Stimulated activated CD4-positive, alpha-beta T cell treated with anti-CD3 and anti-CD28 coated beads, Interleukin-12 subunit alpha, Interleukin-12 subunit beta, amount 100 ng/mL, for 48 hours (primary cell): ENCODE measurements at regions not wholly inside any gene's neighbourhood (a gene's known extent, or its start where the extent isn't known, plus 50 kb on each side); places are given as distances from the start of the nearest gene placed in this dataset.
"Not testable (repeated sequence)": the region's sequence is repeated elsewhere in the genome, so short reads cannot be mapped to it uniquely, and the experiment has no call there.

ENCODE experiments used
- DNase-seq, 3 donors: peaks; one replicate each; pipeline ENCODE4 v3.0.0-alpha.2; 2020; ENCODE audit warnings: low read depth in 2 of 3, low spot score in 1 of 3

DNA sequence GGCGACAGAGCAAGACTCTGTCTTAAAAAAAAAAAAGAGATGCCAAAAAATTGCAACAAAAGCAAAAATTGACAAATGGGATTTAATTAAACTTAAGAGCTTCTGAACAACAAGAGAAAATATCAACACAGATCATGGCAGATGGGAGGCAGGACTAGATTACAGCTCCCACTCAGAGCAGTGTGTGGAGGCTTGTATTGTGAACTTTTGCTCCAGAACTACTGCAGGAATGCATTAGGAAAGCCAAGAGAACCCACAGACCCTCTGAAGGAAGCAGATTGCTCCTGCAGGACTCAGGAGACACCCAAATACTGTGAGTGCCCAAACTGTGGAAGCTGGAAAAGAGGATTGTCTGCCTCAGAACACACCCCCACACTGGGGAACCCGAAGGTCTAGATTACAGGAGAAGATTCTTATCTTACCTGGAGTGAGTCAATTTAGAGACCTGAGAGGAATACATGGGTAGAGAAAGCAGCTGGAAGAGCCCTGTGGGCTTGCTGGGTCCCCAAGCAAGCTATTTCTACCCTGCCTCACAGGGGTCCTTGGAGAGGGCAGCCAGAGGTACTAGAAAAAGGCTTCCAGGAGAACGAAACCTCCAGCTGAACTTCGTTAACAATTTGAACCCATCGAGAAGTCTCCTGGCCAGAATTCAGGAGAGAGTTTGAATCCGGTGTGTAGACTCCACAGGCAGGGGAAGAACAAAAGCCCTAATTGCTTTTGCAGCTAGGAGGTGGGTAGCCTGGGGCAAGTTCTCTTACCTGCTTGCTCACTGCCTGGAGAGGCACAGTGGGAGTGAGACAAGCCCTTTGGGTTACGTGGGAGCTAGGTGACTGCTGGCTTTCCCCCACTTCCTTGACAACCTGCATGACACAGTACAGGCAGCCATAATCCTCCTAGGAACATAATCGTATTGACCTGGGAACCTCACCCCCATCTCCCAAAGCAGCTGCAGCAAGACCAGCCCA, 593.4 kb upstream of the RGMB start:
- no peak for DNase-seq

DNA sequence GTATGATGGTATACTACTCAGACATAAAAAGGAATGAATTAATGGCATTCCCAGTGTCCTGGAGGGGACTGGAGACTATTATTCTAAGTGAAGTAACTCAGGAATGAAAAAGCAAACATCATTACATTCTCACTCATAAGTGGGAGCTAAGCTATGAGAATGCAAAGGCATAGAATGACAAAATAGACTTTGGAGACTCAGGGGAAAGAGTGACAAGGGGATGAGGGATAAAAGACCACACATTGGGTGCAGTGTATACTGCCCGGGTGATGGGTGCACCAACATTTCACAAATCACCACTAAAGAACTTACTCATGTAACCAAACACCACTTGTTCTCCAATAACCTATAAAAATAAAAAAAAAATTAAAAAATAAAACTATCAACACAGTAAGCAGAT, 587.3 kb upstream of the RGMB start:
- DNase-seq = no peak

DNA sequence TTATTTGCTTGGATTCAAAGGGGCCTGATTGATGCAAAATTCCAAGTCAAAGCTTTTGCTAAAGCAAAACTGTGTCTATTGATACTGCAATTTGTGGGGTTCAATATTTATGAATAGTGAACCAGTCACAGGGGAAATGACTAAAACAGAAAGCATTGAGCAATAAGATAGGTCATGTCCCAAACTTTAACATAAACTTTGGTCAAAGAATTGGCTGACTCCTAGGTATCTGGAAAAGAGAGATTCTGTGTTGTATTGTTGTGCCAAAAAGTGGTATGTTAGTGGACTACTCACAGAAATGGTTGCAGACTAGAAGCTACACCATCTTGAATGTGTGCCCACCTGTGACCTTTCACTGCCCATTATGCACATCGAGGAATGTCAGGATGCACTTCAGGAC, 585.5 kb upstream of the RGMB start:
- DNase-seq = no peak

DNA sequence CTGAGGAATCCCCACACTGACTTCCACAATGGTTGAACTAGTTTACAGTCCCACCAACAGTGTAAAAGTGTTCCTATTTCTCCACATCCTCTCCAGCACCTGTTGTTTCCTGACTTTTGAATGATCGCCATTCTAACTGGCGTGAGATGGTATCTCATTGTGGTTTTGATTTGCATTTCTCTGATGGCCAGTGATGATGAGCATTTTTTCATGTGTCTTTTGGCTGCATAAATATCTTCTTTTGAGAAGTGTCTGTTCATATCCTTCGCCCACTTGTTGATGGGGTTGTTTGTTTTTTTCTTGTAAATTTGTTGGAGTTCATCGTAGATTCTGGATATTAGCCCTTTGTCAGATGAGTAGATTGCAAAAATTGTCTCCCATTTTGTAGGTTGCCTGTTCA, 583.1 kb upstream of the RGMB start:
- not testable (repeated sequence) for DNase-seq

DNA sequence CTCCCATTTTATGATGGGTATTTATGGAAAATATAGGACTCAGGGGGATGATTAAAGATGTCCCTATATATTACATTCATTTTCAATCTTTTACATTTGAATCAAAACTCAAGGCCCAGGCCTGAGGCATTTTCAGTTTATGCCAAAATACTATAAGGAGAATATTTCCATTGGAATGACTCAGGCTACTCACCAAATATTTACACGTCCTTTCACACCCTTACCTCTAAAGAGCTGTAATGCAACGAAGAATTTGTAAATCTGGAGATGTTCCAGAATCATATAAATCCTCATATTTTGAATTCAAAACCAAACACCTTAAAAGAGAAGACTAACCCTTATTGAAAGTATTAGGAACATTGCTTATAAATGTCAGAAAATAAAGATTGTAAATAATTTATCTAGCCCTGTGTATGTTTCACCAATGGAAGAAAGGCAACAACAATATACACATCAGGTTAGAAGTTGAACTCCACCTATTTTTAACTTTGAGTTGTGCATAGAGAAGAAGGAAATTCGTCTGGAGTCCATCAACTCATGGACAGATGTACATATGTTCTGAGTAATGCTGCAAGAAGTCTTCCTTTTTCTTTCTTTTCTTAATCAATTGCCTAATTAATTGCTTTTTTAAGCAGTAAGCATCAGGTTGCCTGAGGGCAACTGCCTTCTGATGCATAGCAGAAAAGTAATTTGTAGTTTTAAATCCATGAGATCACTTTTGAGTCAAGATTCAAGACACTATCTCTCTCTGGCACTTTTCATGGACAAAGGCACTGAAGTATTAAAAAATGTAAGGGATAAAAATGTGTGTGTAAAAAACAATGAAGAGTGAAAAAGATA, 579.3 kb upstream of the RGMB start:
- DNase-seq = no peak

DNA sequence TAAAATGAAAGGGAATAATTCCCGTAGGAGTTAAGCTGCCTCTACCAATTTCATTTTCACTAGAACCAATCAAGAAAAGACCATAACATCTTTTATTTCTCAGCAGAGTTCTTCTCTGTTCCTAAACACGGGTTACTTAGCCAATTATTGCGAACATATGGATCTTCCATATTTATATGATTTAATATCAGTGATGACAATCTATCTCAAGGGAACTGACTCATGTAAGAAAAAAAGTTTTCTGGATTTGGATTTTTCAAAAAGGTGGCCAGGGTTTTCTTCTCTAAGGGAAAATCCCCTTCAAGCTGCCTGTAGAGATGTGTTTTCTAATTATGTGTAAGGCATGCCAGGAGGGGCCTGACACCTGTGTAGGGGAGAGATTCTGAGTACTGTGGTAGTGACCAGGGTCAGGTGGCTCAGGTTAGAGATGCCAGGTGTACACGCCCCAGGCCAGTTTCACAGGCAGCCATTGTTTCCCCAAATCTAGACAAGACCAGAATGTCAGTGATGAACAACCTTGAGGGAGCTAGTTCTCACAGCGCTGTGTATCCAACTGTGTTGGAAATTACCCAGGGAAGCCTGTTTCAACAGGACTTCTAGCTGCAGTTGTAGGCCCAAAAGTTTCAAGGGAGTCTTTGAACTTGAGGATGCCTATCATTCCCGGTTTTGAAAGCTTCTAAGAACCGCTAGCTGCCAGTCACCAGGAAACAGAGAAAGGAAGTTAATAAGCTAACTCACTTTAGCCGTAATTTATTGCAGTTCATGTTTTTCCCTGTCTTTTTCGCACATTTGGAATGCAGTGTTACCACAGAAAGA, 572.5 kb upstream of the RGMB start:
- DNase-seq = no peak

DNA sequence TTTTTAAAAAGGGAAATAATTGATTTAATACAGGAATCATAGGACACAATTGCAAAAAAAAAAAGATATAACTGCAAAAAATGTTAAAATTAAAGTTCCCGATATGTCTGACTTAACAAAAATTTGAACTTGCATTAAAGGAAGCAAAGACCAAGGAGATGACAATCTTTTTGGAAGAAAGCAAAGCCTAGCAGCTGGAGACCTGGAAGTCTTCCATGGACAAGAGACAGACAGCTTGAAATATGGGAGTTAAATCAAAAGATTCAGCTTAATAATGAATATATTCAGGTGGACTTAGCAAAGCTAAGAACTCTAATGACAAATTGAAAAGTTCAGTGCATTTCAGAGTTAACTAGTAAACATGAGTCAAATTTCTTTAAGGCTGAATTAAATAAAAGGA, 568.7 kb upstream of the RGMB start:
- no peak for DNase-seq

DNA sequence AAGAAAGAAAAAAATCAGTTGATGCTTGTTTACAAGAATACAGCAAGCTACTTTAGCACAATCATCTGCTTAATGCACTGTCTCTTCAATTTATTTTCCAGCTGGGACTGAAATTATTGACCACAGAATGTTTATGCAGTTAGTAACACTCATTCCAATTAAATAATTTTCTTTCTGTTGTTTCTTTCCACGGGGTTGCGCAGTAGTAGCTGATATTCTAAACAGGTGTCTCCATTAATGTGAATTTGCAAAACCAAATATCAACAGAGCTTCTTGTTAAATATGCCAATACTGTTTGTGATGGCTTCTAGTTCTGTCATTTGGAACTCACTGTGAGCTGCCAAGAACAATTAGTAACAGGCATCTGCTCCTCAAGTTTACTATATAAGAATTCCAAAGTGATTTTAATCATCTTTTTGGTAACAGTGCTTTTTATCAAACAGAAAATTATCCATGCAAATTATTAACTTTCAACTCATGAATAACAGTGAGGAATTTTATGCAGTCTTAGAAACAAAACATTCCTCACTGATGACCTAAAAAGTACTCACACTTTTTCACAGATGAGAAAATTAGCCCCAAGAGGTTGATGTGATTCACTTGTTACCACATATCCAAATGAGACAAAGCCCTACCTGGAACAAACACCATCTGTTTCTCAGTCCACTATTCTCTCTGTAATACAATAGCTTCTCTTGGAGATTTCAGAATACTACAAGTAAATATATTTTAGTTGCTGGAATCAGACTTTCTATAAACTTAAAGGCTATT, 567.6 kb upstream of the RGMB start:
- no peak for DNase-seq

DNA sequence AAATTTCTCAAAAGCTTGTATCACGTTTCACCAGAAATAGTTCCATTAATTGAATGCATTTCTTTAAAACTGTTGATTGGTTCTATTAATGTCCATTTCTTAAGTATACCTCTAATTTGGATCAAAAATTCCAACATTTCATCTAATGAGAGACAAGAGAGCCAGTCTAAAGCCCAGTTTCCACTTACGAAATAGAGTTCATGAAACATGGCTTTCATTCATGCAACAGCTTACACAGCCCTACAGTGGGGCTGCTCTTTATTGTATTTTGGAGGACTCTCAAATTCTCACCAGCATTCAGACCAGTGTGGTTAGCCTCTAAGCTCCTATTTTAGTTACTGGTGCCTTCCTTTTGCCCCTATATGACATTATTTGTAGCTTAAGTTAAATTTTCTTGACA, 566.9 kb upstream of the RGMB start:
- DNase-seq = no peak

DNA sequence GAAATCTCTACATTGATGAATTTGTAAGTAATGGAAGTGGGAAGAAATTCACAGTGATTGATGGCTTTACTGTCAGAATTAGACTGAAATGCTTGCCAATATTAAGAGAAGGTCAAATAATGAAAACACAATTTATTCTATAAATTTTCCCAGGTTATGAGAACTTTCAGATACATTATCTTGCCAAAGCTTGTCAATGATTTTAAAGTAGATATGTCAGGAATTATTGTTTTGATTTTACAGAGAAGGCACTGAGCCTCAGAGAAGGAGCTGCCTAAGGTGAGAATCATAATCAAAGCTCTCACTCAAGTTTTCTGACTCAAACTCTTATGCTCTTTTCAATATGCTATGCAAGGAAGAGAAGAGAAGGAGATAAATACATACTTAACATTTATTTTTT, 564.0 kb upstream of the RGMB start:
- DNase-seq = no peak

DNA sequence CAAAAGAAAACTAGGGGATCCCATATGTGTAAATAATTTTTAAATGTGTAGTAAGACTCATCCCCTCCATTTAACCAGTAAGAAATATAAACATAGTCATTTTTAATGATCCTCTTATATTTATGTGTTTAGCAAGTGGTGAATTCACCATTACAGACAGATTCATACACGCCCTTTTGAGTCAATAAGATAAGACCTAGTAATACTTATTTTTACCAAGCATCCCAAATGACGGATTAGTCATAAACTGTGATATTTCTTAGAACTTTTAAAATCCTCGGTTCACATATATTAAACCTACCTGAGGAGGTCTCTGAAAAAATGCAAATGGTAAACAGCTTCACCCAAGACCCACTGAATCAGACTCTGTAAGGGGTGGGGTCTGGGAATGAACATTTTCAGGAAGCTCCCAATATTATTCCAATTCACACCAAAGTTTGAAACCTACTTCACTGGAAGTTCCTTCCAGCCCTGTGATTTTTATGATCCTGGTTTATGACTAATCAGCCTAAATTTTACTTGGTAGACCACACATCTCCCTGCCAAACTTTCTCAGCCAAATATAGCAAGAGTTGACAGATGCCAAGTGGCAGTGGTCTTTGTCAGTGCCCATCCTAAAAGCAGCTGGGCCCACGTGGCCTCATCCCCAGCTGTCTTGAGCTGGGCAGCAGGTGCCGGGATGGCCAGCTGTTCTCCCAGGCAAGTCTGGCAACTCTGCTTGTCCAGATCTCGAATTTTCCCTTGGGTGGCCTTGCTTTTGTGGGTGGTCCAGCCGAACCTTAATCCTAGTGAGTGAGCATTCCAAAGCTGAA, 559.0 kb upstream of the RGMB start:
- no peak for DNase-seq

DNA sequence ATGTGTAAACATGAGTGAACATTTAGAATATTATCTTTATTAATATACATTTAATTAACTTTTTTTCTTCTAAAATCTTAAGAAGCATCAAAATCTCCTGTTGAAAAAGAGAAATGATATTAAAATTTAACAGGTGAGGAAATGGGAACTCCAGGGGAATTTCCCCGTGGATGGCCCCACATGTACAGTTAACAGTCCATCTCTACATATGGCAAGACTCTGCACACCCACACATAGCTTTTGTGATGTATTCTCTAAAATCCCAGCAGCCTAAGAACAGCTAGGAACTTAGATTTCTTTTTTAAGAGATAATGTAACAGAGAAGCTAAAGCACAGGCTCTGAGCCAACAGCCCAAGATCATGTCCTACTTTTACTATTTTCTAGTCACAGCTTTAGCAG, 556.3 kb upstream of the RGMB start:
- no peak for DNase-seq

DNA sequence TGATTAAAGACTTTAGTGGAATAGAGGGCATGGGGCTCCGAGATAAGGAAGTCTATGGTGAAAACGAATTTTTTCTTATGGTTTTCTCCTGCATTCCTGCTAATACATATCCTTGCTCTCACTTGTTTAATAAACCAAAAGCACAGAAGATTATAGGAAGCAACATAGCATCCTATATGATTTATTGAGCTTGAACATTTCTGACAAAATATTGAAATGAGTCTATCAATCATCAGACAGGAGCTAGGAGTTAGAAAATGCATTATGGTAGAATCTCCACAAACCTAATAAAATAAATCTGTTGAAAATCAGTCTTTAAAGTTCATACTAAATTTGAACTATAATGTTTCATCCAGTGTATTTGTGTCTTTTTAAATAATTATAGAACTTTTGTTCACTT, 554.6 kb upstream of the RGMB start:
- no peak for DNase-seq

DNA sequence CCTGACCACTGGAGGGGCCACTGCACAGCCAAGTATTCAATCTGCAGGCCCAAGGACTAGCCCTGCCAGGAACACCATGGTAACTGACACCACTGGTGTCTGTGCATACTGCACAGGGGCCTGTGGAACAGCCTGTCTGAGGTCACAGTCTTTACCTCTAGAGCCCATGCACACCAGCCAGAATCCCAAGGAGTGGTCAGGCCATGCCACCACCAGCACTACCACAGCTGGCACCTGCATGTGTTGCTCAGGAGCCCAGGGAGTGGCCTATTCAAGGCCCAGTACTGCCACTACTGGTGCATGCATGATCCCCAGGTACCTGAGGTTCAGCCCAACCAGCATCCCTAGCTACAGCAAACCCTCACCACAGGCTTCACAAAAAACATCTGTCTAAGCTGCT, 546.0 kb upstream of the RGMB start:
- DNase-seq = no peak

DNA sequence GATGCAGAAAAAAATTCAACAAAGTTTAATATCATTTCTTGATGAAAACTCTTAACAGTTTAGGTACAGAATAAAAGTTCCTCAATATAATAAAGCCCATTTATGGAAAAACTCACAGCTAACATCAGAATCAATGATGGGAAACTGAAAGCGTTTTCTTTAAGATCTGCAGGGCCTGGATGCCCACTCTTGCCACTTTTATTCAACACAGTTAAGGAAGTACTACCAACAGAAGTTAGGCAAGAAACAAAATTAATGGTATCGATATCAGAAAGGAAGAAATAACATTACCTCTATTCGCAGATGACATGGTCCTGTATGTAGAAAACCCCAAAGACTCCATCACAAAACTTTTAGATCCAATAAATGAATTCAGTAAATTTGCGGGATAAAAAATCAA, 542.4 kb upstream of the RGMB start:
- DNase-seq = no peak

DNA sequence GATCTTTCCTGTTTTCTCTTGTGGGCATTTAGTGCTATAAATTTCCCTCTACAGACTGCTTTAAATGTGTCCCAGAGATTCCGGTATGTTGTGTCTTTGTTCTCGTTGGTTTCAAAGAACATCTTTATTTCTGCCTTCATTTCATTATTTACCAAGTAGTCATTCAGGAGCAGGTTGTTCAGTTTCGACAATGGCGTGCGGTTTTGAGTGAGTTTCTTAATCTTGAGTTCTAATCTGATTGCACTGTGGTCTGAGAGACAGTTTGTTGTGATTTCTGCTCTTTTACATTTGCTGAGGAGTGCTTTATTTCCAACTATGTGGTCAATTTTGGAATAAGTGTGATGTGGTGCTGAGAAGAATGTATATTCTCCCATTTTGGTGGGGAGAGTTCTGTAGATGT, 535.7 kb upstream of the RGMB start:
- not testable (repeated sequence) for DNase-seq

DNA sequence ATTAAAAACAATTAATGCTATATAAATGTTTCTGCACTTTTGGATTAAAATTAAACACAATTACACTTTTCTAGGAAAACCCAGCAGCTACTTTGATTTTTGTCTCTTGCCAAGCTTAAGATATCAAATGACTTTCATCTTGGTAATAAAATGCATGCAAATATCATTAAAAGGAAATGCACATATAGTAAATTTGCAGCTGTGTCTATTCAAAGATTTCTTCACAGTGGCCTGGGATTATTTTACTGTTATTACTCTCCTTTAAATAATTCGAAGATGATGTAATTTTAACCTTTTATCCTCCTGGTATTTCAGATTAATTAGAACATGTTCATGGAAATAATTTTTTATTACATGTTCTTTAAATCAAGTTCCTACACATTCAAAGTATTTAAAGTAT, 529.5 kb upstream of the RGMB start:
- no peak for DNase-seq

DNA sequence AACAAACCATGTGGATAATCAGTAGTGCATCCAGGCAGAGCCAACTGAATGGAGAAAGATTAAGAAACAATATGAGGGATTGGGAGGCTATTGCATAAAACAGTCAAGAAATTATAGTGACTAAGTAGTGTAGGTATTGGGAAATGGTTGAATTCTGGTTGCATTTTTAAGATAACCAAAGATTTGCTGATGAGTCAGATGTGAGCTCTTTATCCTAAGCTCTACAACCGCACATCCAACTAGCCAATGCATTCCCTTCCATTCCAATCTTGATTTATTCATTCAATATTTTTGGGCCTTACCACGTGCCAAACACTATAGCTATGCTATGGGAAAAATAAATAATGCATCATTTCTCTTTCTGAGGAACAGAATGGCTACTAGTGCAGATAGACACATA, 524.5 kb upstream of the RGMB start:
- DNase-seq = no peak

DNA sequence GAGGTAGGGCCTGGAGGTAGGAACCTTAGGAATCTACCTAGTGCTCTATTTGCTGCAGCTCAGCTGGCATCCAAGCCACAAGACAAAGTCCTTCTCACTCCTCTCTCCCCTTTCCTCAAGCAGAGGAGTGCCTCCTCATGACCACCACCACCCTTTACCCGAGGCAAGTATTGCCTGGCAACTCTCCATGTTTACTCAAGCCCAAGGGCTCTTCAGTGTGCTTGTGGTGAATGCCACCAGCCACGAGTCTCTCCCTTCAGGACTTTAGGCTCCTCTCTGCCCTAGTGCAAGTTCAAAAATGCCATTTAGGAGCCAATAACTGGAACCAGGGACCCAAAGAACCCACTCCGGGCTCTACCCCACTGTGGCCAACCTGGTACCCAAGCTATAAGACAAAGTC, 514.5 kb upstream of the RGMB start:
- no peak for DNase-seq

DNA sequence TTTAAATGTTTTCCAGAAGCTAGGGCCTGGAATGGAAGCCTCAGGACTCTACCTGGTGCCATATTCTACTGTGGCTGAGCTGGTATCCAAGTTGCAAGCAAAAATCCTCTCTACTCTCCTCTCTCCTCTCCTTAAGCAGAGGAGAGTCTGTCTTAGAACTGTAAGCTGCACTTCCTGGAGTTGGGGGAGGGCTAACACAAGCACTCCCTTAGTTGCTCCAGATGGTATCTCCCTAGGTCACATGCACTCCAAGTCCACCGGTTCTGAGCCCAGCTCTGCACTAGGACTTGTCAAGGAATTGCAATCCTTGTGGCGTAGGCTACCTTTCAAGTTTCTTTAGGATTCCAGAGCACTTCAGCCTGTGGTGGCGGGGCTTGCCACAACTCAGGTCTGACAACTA, 513.9 kb upstream of the RGMB start:
- DNase-seq = no peak
